WTC11 (cell line): ENCODE measurements at regions not wholly inside any gene's neighbourhood (a gene's known extent, or its start where the extent isn't known, plus 50 kb on each side); places are given as distances from the start of the nearest gene placed in this dataset.

Source experiments
- ATAC-seq: fragments of 200-7000 bp; cut with Tn5 transposase; 2 replicates; pipeline ENCODE4 v1.10.0; 2021; ENCODE audit warnings: mild to moderate bottlenecking, moderate library complexity
- CTCF ChIA-PET: fragments of 300-600 bp; sonication (Branson Sonifier 250); formaldehyde crosslinking; loops from one replicate; lab custom pipeline; 2021; ENCODE audit warnings: antibody characterized with exemption; lab: Charles Lee
- POLR2A ChIA-PET: fragments of 350-600 bp; sonication (Branson Sonifier 250); formaldehyde crosslinking; loops from one replicate; lab custom pipeline; 2021; ENCODE audit warnings: antibody characterized with exemption; lab: Charles Lee
- DNase-seq: peaks from one replicate; pipeline ENCODE4 v3.0.0; 2021; ENCODE audit warnings: low spot score
- H3K27ac Mint-ChIP-seq: 2 replicates; pipeline ENCODE4 v1.8.0; 2021; ENCODE audit warnings: mixed read lengths
- H3K27me3 Mint-ChIP-seq: 2 replicates; pipeline ENCODE4 v1.8.0; 2021; ENCODE audit warnings: low read depth, mild to moderate bottlenecking, moderate library complexity, mixed read lengths
- H3K36me3 Mint-ChIP-seq: 2 replicates; pipeline ENCODE4 v1.8.0; 2021; ENCODE audit warnings: mixed read lengths
- H3K4me1 Mint-ChIP-seq: 2 replicates; pipeline ENCODE4 v1.8.0; 2022; ENCODE audit warnings: mixed read lengths
- H3K4me3 Mint-ChIP-seq: 2 replicates; pipeline ENCODE4 v1.8.0; 2021; ENCODE audit warnings: mild to moderate bottlenecking, moderate library complexity, mixed read lengths
- H3K9me3 Mint-ChIP-seq: 2 replicates; pipeline ENCODE4 v1.8.0; 2021; ENCODE audit warnings: mixed read lengths
- ATF2 ChIP-seq: sonication (generic); formaldehyde crosslinking; IDR thresholded peaks from 2 replicates; pipeline ENCODE4 v1.8.1; 2022; ENCODE audit warnings: low read depth, missing genetic modification reagents, borderline replicate concordance
- EMX1 ChIP-seq: fragments of 250-450 bp; sonication (Bioruptor Pico); IDR thresholded peaks from 2 replicates; pipeline ENCODE4 v1.8.0; 2021; ENCODE audit warnings: mild to moderate bottlenecking
- ERG ChIP-seq: fragments of 250-450 bp; sonication (Bioruptor Pico); IDR thresholded peaks from 2 replicates; pipeline ENCODE4 v1.8.0; 2021; ENCODE audit warnings: mild to moderate bottlenecking
- ETV6 ChIP-seq: sonication (generic); formaldehyde crosslinking; IDR thresholded peaks from 2 replicates; pipeline ENCODE4 v1.8.1; 2022; ENCODE audit warnings: mild to moderate bottlenecking, missing genetic modification reagents
- HMGXB4 ChIP-seq: sonication (generic); formaldehyde crosslinking; IDR thresholded peaks from 2 replicates; pipeline ENCODE4 v1.8.1; 2023; ENCODE audit warnings: mild to moderate bottlenecking, moderate library complexity, missing genetic modification reagents
- PRDM15 ChIP-seq: sonication (generic); formaldehyde crosslinking; IDR thresholded peaks from 2 replicates; pipeline ENCODE4 v1.8.0; 2022; ENCODE audit warnings: missing genetic modification reagents
- RELA ChIP-seq: sonication (generic); formaldehyde crosslinking; IDR thresholded peaks from 2 replicates; pipeline ENCODE4 v1.8.1; 2022; ENCODE audit warnings: missing genetic modification reagents, mild to moderate bottlenecking, borderline replicate concordance
- SP1 ChIP-seq: sonication (generic); formaldehyde crosslinking; conservative IDR thresholded peaks from 2 replicates; pipeline ENCODE4 v1.8.1; 2022; ENCODE audit warnings: missing genetic modification reagents
- TP53 ChIP-seq: sonication (generic); formaldehyde crosslinking; IDR thresholded peaks from 2 replicates; pipeline ENCODE4 v1.8.1; 2023; ENCODE audit warnings: mild to moderate bottlenecking, missing genetic modification reagents
- ZNF281 ChIP-seq: sonication (generic); formaldehyde crosslinking; IDR thresholded peaks from 2 replicates; pipeline ENCODE4 v1.8.0; 2023; ENCODE audit warnings: mild to moderate bottlenecking, missing genetic modification reagents
- ZNF317 ChIP-seq: sonication (generic); formaldehyde crosslinking; IDR thresholded peaks from 2 replicates; pipeline ENCODE4 v1.8.1; 2023; ENCODE audit warnings: low read depth, mild to moderate bottlenecking, moderate library complexity, missing genetic modification reagents, borderline replicate concordance
- ZNF423 ChIP-seq: fragments of 250-450 bp; sonication (Bioruptor Pico); IDR thresholded peaks from 2 replicates; pipeline ENCODE4 v2.1.2; 2022; ENCODE audit warnings: mild to moderate bottlenecking, moderate library complexity
- ZNF425 ChIP-seq: fragments of 250-450 bp; sonication (Bioruptor Pico); conservative IDR thresholded peaks from 2 replicates; pipeline ENCODE4 v1.9.0; 2021; ENCODE audit warnings: mild to moderate bottlenecking
- ZSCAN18 ChIP-seq: fragments of 250-450 bp; sonication (Bioruptor Pico); IDR thresholded peaks from 2 replicates; pipeline ENCODE4 v2.1.2; 2022; ENCODE audit warnings: mild to moderate bottlenecking, moderate library complexity

GRCh38 chr2:126823951-126824350, 74.7 kb upstream of the TEX51 start:
- ATAC-seq, result no peak
- Mint-ChIP-seq H3K9me3 (no peaks in the 10 kb centered on the region), H3K4me3 (no peak overlapping the region), H3K36me3 (no peaks in the 10 kb centered on the region), H3K27ac (no peak overlapping the region), H3K27me3 (peaks cover 9% of the 10 kb centered on the region; the same call in 1 of the 2 replicates)
- CTCF ChIA-PET, result no interaction called here
- POLR2A ChIA-PET, result no interaction called here
- no peak for DNase-seq
- TF ChIP-seq ERG (CRISPR knock-in tag), result no peak
- TF ChIP-seq, all 79 proteins: peak for 0
- H3K4me1 Mint-ChIP-seq, result peaks cover 7% of the 10 kb centered on the region

GRCh38 chr2:126824663-126825062, 74.0 kb upstream of the TEX51 start:
- ChIA-PET POLR2A (no interaction called here), CTCF (no interaction called here)
- ATAC-seq (no peak), DNase-seq (no peak)
- Mint-ChIP-seq H3K36me3 (no peaks in the 10 kb centered on the region), H3K4me1 (peaks cover 7% of the 10 kb centered on the region), H3K27ac (no peak overlapping the region), H3K27me3 (peaks cover 9% of the 10 kb centered on the region; the same call in 1 of the 2 replicates), H3K4me3 (no peak overlapping the region), H3K9me3 (no peaks in the 10 kb centered on the region)
- TF ChIP-seq ETV6, result no peak
- TF ChIP-seq ATF2, result no peak
- no peak for TF ChIP-seq ZNF281
- TF ChIP-seq PRDM15 (CRISPR knock-in tag), result no peak
- TF ChIP-seq HMGXB4 (CRISPR knock-in tag), result no peak
- TF ChIP-seq ZNF425 (CRISPR knock-in tag), result no peak

GRCh38 chr2:126825316-126825715, 73.4 kb upstream of the TEX51 start:
- Mint-ChIP-seq H3K4me1 (peaks cover 7% of the 10 kb centered on the region), H3K36me3 (no peaks in the 10 kb centered on the region), H3K27me3 (peaks cover 9% of the 10 kb centered on the region; the same call in 1 of the 2 replicates), H3K9me3 (no peaks in the 10 kb centered on the region), H3K27ac (no peak overlapping the region), H3K4me3 (no peak overlapping the region)
- DNase-seq, result no peak
- ChIA-PET POLR2A (no interaction called here), CTCF (no interaction called here)
- no peak for ATAC-seq
- TF ChIP-seq ZNF423, result no peak
- TF ChIP-seq ZSCAN18, result no peak
- TF ChIP-seq EMX1 (CRISPR knock-in tag), result no peak
- TF ChIP-seq ZNF317 (CRISPR knock-in tag), result no peak
- no peak for TF ChIP-seq RELA
- no peak for TF ChIP-seq TP53
- no peak for TF ChIP-seq SP1
